Mucosa of descending colon (tissue), 3 donors: ENCODE measurements at regions not wholly inside any gene's neighbourhood (a gene's known extent, or its start where the extent isn't known, plus 50 kb on each side); places are given as distances from the start of the nearest gene placed in this dataset.

ENCODE experiments used
- ATAC-seq: fragments of 200-7000 bp; cut with Tn5 transposase; one replicate; pipeline ENCODE4 v1.9.1; 2020; ENCODE audit warnings: mild to moderate bottlenecking, moderate library complexity
- DNase-seq, 3 donors: peaks; one replicate each; pipeline ENCODE4 v3.0.0-alpha.2; 2020
- H3K36me3 ChIP-seq: fragments of 200-600 bp; one replicate; pipeline ENCODE4 v1.8.0; 2021; ENCODE audit warnings: low read depth, mild to moderate bottlenecking
- H3K4me1 ChIP-seq: fragments of 200-600 bp; one replicate; pipeline ENCODE4 v1.8.0; 2021; ENCODE audit warnings: low read depth, mild to moderate bottlenecking
- H3K4me3 ChIP-seq: fragments of 200-600 bp; one replicate; pipeline ENCODE4 v1.8.0; 2021; ENCODE audit warnings: mild to moderate bottlenecking
- H3K9me3 ChIP-seq: fragments of 200-600 bp; one replicate; pipeline ENCODE4 v1.8.0; 2021; ENCODE audit warnings: mild to moderate bottlenecking
- intact Hi-C, 2 donors: fragments of 100-400 bp; cut with DNase I in 1 of 2; cut with micrococcal nuclease in 1 of 2; formaldehyde crosslinking; loops; one replicate each; pipeline versions ENCODE4 v1.11.0 to v1.11.1; 2022; cut with DNase I, micrococcal nuclease
- TF ChIP-seq, protein P1 (sequence below): fragments of 200-600 bp; IDR thresholded peaks from one replicate; pipeline ENCODE4 v1.8.0; 2022; ENCODE audit warnings: antibody characterized with exemption, mild to moderate bottlenecking
- donor health status: DM: no; HTN: no; CAD: no; lungs with moderate emphysema.
- donor health status: DM: no; HTN: no; CAD: no.
- donor health status: DM: no; HTN: yes; CAD: no.

DNA sequence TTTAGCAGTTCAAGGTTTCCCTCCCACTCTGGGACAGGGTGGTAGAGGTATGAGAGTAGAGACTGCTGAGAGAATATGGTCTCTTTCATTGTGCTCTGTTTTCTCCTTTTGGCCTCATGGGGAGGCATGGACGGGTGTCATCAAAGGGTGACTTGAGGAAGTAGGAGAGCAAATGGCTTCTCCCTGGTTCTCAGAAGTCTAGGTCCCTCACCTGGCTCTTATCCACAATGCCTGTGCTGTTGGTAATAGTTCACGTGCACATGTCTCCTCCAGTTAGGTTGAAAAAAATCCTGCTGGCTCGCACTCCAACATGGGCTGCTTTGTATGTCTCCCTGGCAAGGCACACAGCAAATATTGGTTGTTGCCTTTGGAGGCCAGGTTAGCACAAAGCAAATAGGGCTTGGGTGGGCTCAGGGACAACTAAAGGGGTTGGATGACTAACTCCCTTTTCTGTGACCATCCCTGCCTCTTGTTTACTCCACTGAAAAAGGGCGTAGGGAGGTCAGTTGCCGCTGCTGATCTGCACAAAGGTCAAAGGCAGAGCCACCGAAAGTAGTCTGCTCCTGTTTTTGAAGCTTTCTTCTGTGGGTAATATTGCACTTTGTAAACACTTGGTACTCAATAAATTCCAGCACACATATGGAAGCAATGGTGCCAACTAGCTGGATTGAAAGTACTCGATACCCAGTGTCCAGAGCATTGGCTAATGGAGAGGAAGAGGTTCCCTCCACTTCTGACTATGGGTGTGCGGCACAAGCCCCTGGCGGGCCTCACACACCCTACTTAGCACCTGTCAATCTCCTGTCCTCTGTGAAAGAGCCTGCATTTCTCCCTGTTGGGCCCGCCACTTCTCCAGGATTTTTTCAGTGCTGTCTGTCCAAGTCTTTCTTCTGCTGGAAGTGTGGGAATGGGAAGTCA is 121.8 kb downstream of the SLC38A6 start:
- H3K36me3 ChIP-seq: no peaks in the 10 kb centered on the region
- H3K9me3 ChIP-seq: no peaks in the 10 kb centered on the region
- TF ChIP-seq, protein P1, sequence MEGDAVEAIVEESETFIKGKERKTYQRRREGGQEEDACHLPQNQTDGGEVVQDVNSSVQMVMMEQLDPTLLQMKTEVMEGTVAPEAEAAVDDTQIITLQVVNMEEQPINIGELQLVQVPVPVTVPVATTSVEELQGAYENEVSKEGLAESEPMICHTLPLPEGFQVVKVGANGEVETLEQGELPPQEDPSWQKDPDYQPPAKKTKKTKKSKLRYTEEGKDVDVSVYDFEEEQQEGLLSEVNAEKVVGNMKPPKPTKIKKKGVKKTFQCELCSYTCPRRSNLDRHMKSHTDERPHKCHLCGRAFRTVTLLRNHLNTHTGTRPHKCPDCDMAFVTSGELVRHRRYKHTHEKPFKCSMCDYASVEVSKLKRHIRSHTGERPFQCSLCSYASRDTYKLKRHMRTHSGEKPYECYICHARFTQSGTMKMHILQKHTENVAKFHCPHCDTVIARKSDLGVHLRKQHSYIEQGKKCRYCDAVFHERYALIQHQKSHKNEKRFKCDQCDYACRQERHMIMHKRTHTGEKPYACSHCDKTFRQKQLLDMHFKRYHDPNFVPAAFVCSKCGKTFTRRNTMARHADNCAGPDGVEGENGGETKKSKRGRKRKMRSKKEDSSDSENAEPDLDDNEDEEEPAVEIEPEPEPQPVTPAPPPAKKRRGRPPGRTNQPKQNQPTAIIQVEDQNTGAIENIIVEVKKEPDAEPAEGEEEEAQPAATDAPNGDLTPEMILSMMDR: no peak
- intact Hi-C loops: no loop called here
- no peak overlapping the region for H3K4me3 ChIP-seq
- no peaks in the 10 kb centered on the region for H3K4me1 ChIP-seq
- no peak for ATAC-seq
- no peak for DNase-seq
